ENCODE measurements at regions not wholly inside any gene's neighbourhood (a gene's known extent, or its start where the extent isn't known, plus 50 kb on each side); places are given as distances from the start of the nearest gene placed in this dataset.

DNA sequence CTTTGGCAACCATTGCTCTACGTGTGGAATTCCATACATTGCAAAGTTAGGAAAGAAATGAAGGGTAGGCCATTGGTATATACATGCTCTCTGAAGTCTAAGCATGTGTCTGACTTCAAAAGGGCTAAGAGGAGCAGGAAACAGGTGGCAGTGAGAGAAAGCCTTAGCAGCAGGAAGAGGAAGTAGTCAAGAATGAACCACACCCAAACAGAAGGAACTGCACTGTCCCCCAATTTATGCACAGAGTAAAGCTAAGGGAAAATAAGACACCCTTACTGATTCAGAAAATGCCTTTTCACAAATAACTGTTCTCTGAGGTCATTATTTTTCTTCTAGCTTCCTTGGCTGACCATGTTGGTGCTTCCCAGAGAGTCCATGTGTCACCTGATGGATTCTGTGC is 575.4 kb downstream of the NTRK3 start:
- no peaks in the 10 kb centered on the region for H3K9me3 ChIP-seq (ENCODE audit: low read depth, low read length)
- DNase-seq (ENCODE audit: insufficient read length, low spot score, missing footprints): no peak
- H3K4me2 ChIP-seq (ENCODE audit: insufficient read depth, low read length): no peak overlapping the region

DNA sequence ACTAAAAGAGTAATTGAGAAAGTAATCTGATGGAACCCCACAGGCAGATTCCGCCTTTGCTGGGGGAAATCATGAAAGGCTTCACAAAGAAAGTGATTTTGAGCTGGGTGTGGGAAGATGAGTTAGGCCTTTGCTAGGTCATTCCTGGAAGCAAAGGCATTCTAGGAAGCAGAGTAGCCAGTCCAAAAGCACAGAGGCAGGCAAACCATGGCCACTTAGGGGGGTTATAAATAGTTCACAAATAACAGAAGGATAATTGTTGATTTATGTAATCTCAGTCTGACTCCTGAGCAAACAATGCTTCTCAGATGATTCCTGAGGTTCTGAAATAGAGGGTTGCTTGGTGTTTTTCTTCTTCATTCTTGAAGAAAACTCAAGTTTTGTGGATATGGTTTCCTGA is 576.3 kb downstream of the NTRK3 start:
- H3K9me3 ChIP-seq (ENCODE audit: low read depth, low read length): no peaks in the 10 kb centered on the region
- DNase-seq (ENCODE audit: insufficient read length, low spot score, missing footprints): no peak

More for the DNA sequence above, 575.4 kb downstream of the NTRK3 start:
- Histone ChIP-seq H3K27ac (ENCODE audit: low read depth, low read length) (no peak overlapping the region), H3K36me3 (ENCODE audit: insufficient read depth, low read length) (no peaks in the 10 kb centered on the region), H3K27me3 (ENCODE audit: insufficient read depth, low read length) (no peaks in the 10 kb centered on the region), H3K4me1 (ENCODE audit: insufficient read depth, low read length) (no peaks in the 10 kb centered on the region), H3K4me3 (ENCODE audit: insufficient read depth, low read length) (no peak overlapping the region), H2AFZ (ENCODE audit: low read length) (no peak overlapping the region), H4K20me1 (ENCODE audit: insufficient read depth, low read length) (no peaks in the 10 kb centered on the region), H3K79me2 (ENCODE audit: insufficient read depth, low read length) (no peaks in the 10 kb centered on the region)
- TF ChIP-seq, protein P1, sequence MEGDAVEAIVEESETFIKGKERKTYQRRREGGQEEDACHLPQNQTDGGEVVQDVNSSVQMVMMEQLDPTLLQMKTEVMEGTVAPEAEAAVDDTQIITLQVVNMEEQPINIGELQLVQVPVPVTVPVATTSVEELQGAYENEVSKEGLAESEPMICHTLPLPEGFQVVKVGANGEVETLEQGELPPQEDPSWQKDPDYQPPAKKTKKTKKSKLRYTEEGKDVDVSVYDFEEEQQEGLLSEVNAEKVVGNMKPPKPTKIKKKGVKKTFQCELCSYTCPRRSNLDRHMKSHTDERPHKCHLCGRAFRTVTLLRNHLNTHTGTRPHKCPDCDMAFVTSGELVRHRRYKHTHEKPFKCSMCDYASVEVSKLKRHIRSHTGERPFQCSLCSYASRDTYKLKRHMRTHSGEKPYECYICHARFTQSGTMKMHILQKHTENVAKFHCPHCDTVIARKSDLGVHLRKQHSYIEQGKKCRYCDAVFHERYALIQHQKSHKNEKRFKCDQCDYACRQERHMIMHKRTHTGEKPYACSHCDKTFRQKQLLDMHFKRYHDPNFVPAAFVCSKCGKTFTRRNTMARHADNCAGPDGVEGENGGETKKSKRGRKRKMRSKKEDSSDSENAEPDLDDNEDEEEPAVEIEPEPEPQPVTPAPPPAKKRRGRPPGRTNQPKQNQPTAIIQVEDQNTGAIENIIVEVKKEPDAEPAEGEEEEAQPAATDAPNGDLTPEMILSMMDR (IDR thresholded peaks at IDR 0.05; ENCODE audit: extremely low read depth, low read depth, low read length): no peak

DNA sequence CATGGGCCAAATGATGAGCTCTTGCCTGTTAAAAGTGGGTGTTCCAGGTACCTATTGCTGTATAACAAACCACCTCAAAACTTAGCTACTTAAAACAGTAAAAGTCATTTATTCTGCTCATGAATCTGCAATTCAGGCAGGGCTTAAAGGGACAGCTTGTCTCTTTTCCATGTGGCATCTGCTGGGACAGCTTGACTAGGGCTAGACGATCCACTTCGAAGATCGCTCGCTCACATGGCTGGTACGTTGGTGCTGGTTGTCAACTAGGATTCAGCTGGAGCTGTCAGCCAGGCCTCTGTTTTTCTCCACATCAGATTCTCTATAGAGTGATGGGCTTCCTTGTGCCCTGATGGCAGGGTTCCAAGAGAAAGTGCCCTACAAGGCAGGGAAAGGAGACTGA is 581.3 kb downstream of the NTRK3 start:
- TF ChIP-seq, protein P1 (IDR thresholded peaks at IDR 0.05; ENCODE audit: extremely low read depth, low read depth, low read length): no peak
- Histone ChIP-seq H3K9me3 (ENCODE audit: low read depth, low read length) (no peaks in the 10 kb centered on the region), H3K79me2 (ENCODE audit: insufficient read depth, low read length) (no peaks in the 10 kb centered on the region), H3K4me2 (ENCODE audit: insufficient read depth, low read length) (no peak overlapping the region), H3K27me3 (ENCODE audit: insufficient read depth, low read length) (no peaks in the 10 kb centered on the region), H3K27ac (ENCODE audit: low read depth, low read length) (no peak overlapping the region), H3K36me3 (ENCODE audit: insufficient read depth, low read length) (no peaks in the 10 kb centered on the region), H3K4me1 (ENCODE audit: insufficient read depth, low read length) (no peaks in the 10 kb centered on the region), H4K20me1 (ENCODE audit: insufficient read depth, low read length) (no peaks in the 10 kb centered on the region), H3K4me3 (ENCODE audit: insufficient read depth, low read length) (no peak overlapping the region), H2AFZ (ENCODE audit: low read length) (no peak overlapping the region)
- DNase-seq (ENCODE audit: insufficient read length, low spot score, missing footprints): no peak

More for the DNA sequence above, 576.3 kb downstream of the NTRK3 start:
- H3K4me1 ChIP-seq (ENCODE audit: insufficient read depth, low read length): no peaks in the 10 kb centered on the region
- TF ChIP-seq, protein P1 (IDR thresholded peaks at IDR 0.05; ENCODE audit: extremely low read depth, low read depth, low read length): no peak
- H2AFZ ChIP-seq (ENCODE audit: low read length): no peak overlapping the region
- no peaks in the 10 kb centered on the region for H3K27me3 ChIP-seq (ENCODE audit: insufficient read depth, low read length)
- H4K20me1 ChIP-seq (ENCODE audit: insufficient read depth, low read length): no peaks in the 10 kb centered on the region
- no peaks in the 10 kb centered on the region for H3K79me2 ChIP-seq (ENCODE audit: insufficient read depth, low read length)
- no peak overlapping the region for H3K4me2 ChIP-seq (ENCODE audit: insufficient read depth, low read length)
- H3K27ac ChIP-seq (ENCODE audit: low read depth, low read length): no peak overlapping the region
- no peaks in the 10 kb centered on the region for H3K36me3 ChIP-seq (ENCODE audit: insufficient read depth, low read length)
- H3K4me3 ChIP-seq (ENCODE audit: insufficient read depth, low read length): no peak overlapping the region

DNA sequence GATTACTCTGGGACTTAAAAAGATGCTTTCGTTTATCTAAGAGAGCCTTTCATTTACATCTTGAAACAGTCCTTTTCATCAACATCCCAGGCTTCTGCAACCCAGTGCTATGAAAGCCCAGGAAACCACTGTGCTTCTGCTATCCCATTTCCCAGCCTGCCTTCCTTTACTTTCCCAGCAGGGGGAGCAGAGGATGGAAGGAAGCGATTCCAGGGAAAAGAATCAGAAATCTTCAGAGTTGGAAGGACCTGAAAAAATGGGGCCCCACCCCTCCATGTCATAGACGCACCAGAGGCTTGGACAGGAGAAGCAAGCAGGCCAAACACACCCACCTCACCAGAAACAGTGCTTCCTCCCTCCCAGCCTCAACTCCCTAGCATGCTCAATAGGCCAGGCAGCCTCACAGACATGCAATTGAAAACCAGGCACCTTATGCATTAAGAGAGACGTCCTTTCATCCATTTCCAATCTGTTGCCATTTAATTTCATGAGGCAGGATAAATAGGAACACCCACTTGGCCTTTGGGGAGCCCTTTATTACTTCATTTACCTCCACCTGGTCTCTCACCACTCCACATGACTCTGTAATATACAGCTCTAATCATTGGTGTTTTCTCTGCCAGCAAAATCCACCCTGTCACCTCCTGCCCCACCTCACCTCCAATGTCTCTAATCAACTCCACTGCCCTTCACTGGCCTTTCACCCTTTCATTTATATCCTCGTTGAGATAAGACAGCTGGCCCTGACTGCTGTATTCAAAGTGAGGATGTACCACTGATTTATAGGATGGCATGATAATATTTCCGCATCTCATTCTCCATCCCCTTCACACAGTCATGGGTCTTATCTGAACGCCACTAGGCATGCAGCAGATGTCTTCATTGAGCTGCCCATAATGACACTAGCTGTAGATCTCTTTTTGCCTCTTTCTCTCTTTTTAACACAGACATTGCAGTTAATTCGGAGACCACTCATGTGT is 583.9 kb downstream of the NTRK3 start:
- H2AFZ ChIP-seq (ENCODE audit: low read length): peak overlapping the region; percentile 40
- H3K36me3 ChIP-seq (ENCODE audit: insufficient read depth, low read length): no peaks in the 10 kb centered on the region
- no peak overlapping the region for H3K4me2 ChIP-seq (ENCODE audit: insufficient read depth, low read length)
- no peaks in the 10 kb centered on the region for H4K20me1 ChIP-seq (ENCODE audit: insufficient read depth, low read length)
- peak; percentile 53 for DNase-seq (ENCODE audit: insufficient read length, low spot score, missing footprints)
- no peaks in the 10 kb centered on the region for H3K27me3 ChIP-seq (ENCODE audit: insufficient read depth, low read length)
- no peak overlapping the region for H3K27ac ChIP-seq (ENCODE audit: low read depth, low read length)
- no peaks in the 10 kb centered on the region for H3K79me2 ChIP-seq (ENCODE audit: insufficient read depth, low read length)
- H3K9me3 ChIP-seq (ENCODE audit: low read depth, low read length): no peaks in the 10 kb centered on the region
- TF ChIP-seq, protein P1 (IDR thresholded peaks at IDR 0.05; ENCODE audit: extremely low read depth, low read depth, low read length): peak; percentile 85
- H3K4me3 ChIP-seq (ENCODE audit: insufficient read depth, low read length): no peak overlapping the region
- H3K4me1 ChIP-seq (ENCODE audit: insufficient read depth, low read length): no peaks in the 10 kb centered on the region

All from osteoblast (primary cell).